CD8-positive, alpha-beta memory T cell (primary cell): ENCODE measurements at regions not wholly inside any gene's neighbourhood (a gene's known extent, or its start where the extent isn't known, plus 50 kb on each side); places are given as distances from the start of the nearest gene placed in this dataset.

Source experiments
- CTCF ChIA-PET: fragments of 350-600 bp; sonication (Branson Sonifier 250); formaldehyde crosslinking; loops from one replicate; lab custom pipeline; 2021; ENCODE audit warnings: antibody characterized with exemption; lab: Charles Lee
- POLR2A ChIA-PET: fragments of 350-600 bp; sonication (Branson Sonifier 250); formaldehyde crosslinking; loops from one replicate; lab custom pipeline; 2021; ENCODE audit warnings: antibody characterized with exemption; lab: Charles Lee
- DNase-seq, 5 donors: peaks; one replicate each; pipeline versions ENCODE4 v3.0.0 to v3.0.0-alpha.2; 2020 to 2022; ENCODE audit warnings: mixed read lengths in 1 of 5
- H3K27ac ChIP-seq: one replicate; pipeline ENCODE4 v1.7.0; 2013; ENCODE audit warnings: low read depth, mild to moderate bottlenecking, low read length, moderate library complexity
- H3K27me3 ChIP-seq: 2 replicates; pipeline ENCODE4 v1.7.0; 2013; ENCODE audit warnings: low read length, mild to moderate bottlenecking; ENCODE audit not compliant: insufficient read depth, poor library complexity, severe bottlenecking
- H3K36me3 ChIP-seq: 2 replicates; pipeline ENCODE4 v1.7.0; 2013; ENCODE audit warnings: mild to moderate bottlenecking, low read length, moderate library complexity; ENCODE audit not compliant: insufficient read depth
- H3K4me1 ChIP-seq: 2 replicates; pipeline ENCODE4 v1.7.0; 2013; ENCODE audit warnings: mild to moderate bottlenecking, low read length, moderate library complexity; ENCODE audit not compliant: insufficient read depth
- H3K4me3 ChIP-seq: 2 replicates; pipeline ENCODE4 v1.7.0; 2013; ENCODE audit warnings: mild to moderate bottlenecking, low read length
- H3K9me3 ChIP-seq: 2 replicates; pipeline ENCODE4 v1.7.0; 2013; ENCODE audit warnings: mild to moderate bottlenecking, low read length
- H3K27ac Mint-ChIP-seq, 8 donors: one replicate each; pipeline ENCODE4 v1.8.0; 2020 to 2021; ENCODE audit warnings: mixed read lengths in 8 of 8, mild to moderate bottlenecking in 6 of 8, inconsistent platforms in 3 of 8, moderate library complexity in 3 of 8
- H3K27me3 Mint-ChIP-seq, 2 donors: one replicate each; pipeline ENCODE4 v1.8.0; 2020 to 2021; ENCODE audit warnings: mixed read lengths in 2 of 2, mild to moderate bottlenecking in 1 of 2, moderate library complexity in 1 of 2
- H3K36me3 Mint-ChIP-seq, 3 donors: one replicate each; pipeline ENCODE4 v1.8.0; 2020 to 2021; ENCODE audit warnings: mixed read lengths in 3 of 3, inconsistent platforms in 1 of 3, mild to moderate bottlenecking in 1 of 3
- H3K4me1 Mint-ChIP-seq, 3 donors: one replicate each; pipeline ENCODE4 v1.8.0; 2020 to 2021; ENCODE audit warnings: mixed read lengths in 3 of 3, inconsistent platforms in 1 of 3, mild to moderate bottlenecking in 1 of 3
- H3K4me3 Mint-ChIP-seq, 7 donors: one replicate each; pipeline ENCODE4 v1.8.0; 2020 to 2021; ENCODE audit warnings: mixed read lengths in 7 of 7, mild to moderate bottlenecking in 6 of 7, moderate library complexity in 4 of 7, inconsistent platforms in 2 of 7
- H3K9me3 Mint-ChIP-seq, 5 donors: one replicate each; pipeline ENCODE4 v1.8.0; 2020 to 2022; ENCODE audit warnings: mixed read lengths in 5 of 5, mild to moderate bottlenecking in 3 of 5, moderate library complexity in 2 of 5, inconsistent platforms in 1 of 5

- no peaks in the 10 kb centered on the region for H3K27me3 ChIP-seq
- no peak overlapping the region for H3K27ac Mint-ChIP-seq
- no peaks in the 10 kb centered on the region for H3K9me3 ChIP-seq
- no peaks in the 10 kb centered on the region for H3K4me1 ChIP-seq
- no peak for DNase-seq
- no peak overlapping the region for H3K4me3 Mint-ChIP-seq
- H3K36me3 Mint-ChIP-seq, result no peaks in the 10 kb centered on the region
- H3K9me3 Mint-ChIP-seq, result peaks cover 0 to 2% (median 2%) of the 10 kb centered on the region in 5 donors
- H3K27ac ChIP-seq, result no peak overlapping the region
- no peaks in the 10 kb centered on the region for H3K4me1 Mint-ChIP-seq
- ChIA-PET POLR2A (no interaction called here), CTCF (no interaction called here)
- no peaks in the 10 kb centered on the region for H3K36me3 ChIP-seq
- no peak overlapping the region for H3K4me3 ChIP-seq
- H3K27me3 Mint-ChIP-seq, result no peaks in the 10 kb centered on the region
Observed at GRCh38 chr3:103950676-103951075, 1416.0 kb upstream of the ALCAM start.

- Histone ChIP-seq H3K27me3 (no peaks in the 10 kb centered on the region), H3K4me3 (no peak overlapping the region), H3K9me3 (no peaks in the 10 kb centered on the region), H3K4me1 (no peaks in the 10 kb centered on the region), H3K36me3 (no peaks in the 10 kb centered on the region), H3K27ac (no peak overlapping the region)
- ChIA-PET CTCF (no interaction called here), POLR2A (no interaction called here)
- peaks cover 0 to 2% (median 2%) of the 10 kb centered on the region in 5 donors for H3K9me3 Mint-ChIP-seq
- no peaks in the 10 kb centered on the region for H3K27me3 Mint-ChIP-seq
- no peak for DNase-seq
- no peaks in the 10 kb centered on the region for H3K36me3 Mint-ChIP-seq
- no peak overlapping the region for H3K27ac Mint-ChIP-seq
- H3K4me3 Mint-ChIP-seq, result no peak overlapping the region
- H3K4me1 Mint-ChIP-seq, result no peaks in the 10 kb centered on the region
Observed at GRCh38 chr3:103953796-103954195, 1412.9 kb upstream of the ALCAM start.

GRCh38 chr3:103960819-103961218, 1405.9 kb upstream of the ALCAM start:
- CTCF ChIA-PET, result no interaction called here

GRCh38 chr3:103963599-103963998, 1403.1 kb upstream of the ALCAM start:
- ChIA-PET CTCF (no interaction called here), POLR2A (no interaction called here)
- Mint-ChIP-seq H3K36me3 (no peaks in the 10 kb centered on the region), H3K27ac (no peak overlapping the region), H3K4me3 (peak overlapping the region in 1 of 7 donors; percentile 72), H3K27me3 (no peaks in the 10 kb centered on the region), H3K4me1 (no peaks in the 10 kb centered on the region), H3K9me3 (peaks cover 0 to 8% (median 0%) of the 10 kb centered on the region in 5 donors)
- Histone ChIP-seq H3K27me3 (no peaks in the 10 kb centered on the region), H3K36me3 (no peaks in the 10 kb centered on the region), H3K4me3 (no peak overlapping the region), H3K27ac (no peak overlapping the region), H3K4me1 (no peaks in the 10 kb centered on the region), H3K9me3 (no peaks in the 10 kb centered on the region)
- DNase-seq, result no peak

More at GRCh38 chr3:103960819-103961218, 1405.9 kb upstream of the ALCAM start:
- H3K9me3 Mint-ChIP-seq, result peaks cover 0 to 8% (median 0%) of the 10 kb centered on the region in 5 donors
- no peak for DNase-seq
- no peaks in the 10 kb centered on the region for H3K4me1 ChIP-seq
- no peaks in the 10 kb centered on the region for H3K27me3 Mint-ChIP-seq
- H3K27ac Mint-ChIP-seq, result no peak overlapping the region
- no peaks in the 10 kb centered on the region for H3K36me3 ChIP-seq
- no peaks in the 10 kb centered on the region for H3K9me3 ChIP-seq
- H3K4me3 ChIP-seq, result no peak overlapping the region
- POLR2A ChIA-PET, result no interaction called here
- H3K27me3 ChIP-seq, result no peaks in the 10 kb centered on the region
- H3K4me3 Mint-ChIP-seq, result no peak overlapping the region
- H3K27ac ChIP-seq, result no peak overlapping the region
- no peaks in the 10 kb centered on the region for H3K36me3 Mint-ChIP-seq
- H3K4me1 Mint-ChIP-seq, result no peaks in the 10 kb centered on the region

- H3K27me3 ChIP-seq, result no peaks in the 10 kb centered on the region
- ChIA-PET CTCF (interaction anchor here (1.1 kb wide), 1 partner anchor 12 kb away, joined by 3 read pairs; no protein-coding TSS in a partner anchor), POLR2A (no interaction called here)
- H3K36me3 Mint-ChIP-seq, result no peaks in the 10 kb centered on the region
- no peaks in the 10 kb centered on the region for H3K27me3 Mint-ChIP-seq
- H3K36me3 ChIP-seq, result no peaks in the 10 kb centered on the region
- H3K27ac ChIP-seq, result no peak overlapping the region
- H3K4me1 ChIP-seq, result no peaks in the 10 kb centered on the region
- no peak overlapping the region for H3K27ac Mint-ChIP-seq
- H3K9me3 Mint-ChIP-seq, result peaks cover 0 to 8% (median 3%) of the 10 kb centered on the region in 5 donors
- H3K4me3 ChIP-seq, result no peak overlapping the region
- no peaks in the 10 kb centered on the region for H3K4me1 Mint-ChIP-seq
- no peaks in the 10 kb centered on the region for H3K9me3 ChIP-seq
- no peak for DNase-seq
- H3K4me3 Mint-ChIP-seq, result no peak overlapping the region
Observed at GRCh38 chr3:103965764-103966163, 1400.9 kb upstream of the ALCAM start.

GRCh38 chr3:103966749-103967148, 1400.0 kb upstream of the ALCAM start:
- no peak overlapping the region for H3K4me3 ChIP-seq
- CTCF ChIA-PET, result no interaction called here
- no peaks in the 10 kb centered on the region for H3K4me1 Mint-ChIP-seq
- H3K27me3 Mint-ChIP-seq, result no peaks in the 10 kb centered on the region
- H3K27ac Mint-ChIP-seq, result no peak overlapping the region
- no peak for DNase-seq
- no peak overlapping the region for H3K4me3 Mint-ChIP-seq
- H3K9me3 ChIP-seq, result no peaks in the 10 kb centered on the region
- H3K27me3 ChIP-seq, result no peaks in the 10 kb centered on the region
- POLR2A ChIA-PET, result no interaction called here
- no peak overlapping the region for H3K27ac ChIP-seq
- H3K36me3 Mint-ChIP-seq, result no peaks in the 10 kb centered on the region
- no peaks in the 10 kb centered on the region for H3K4me1 ChIP-seq
- no peaks in the 10 kb centered on the region for H3K36me3 ChIP-seq
- H3K9me3 Mint-ChIP-seq, result peaks cover 0 to 8% (median 3%) of the 10 kb centered on the region in 5 donors

GRCh38 chr3:103968131-103968530, 1398.6 kb upstream of the ALCAM start:
- Histone ChIP-seq H3K4me3 (no peak overlapping the region), H3K4me1 (no peaks in the 10 kb centered on the region), H3K27me3 (no peaks in the 10 kb centered on the region), H3K27ac (no peak overlapping the region), H3K9me3 (no peaks in the 10 kb centered on the region), H3K36me3 (no peaks in the 10 kb centered on the region)
- Mint-ChIP-seq H3K4me3 (no peak overlapping the region), H3K4me1 (no peaks in the 10 kb centered on the region), H3K9me3 (peaks cover 0 to 3% (median 3%) of the 10 kb centered on the region in 5 donors), H3K27me3 (no peaks in the 10 kb centered on the region), H3K36me3 (no peaks in the 10 kb centered on the region), H3K27ac (no peak overlapping the region)
- ChIA-PET POLR2A (no interaction called here), CTCF (no interaction called here)
- no peak for DNase-seq

- Mint-ChIP-seq H3K36me3 (no peaks in the 10 kb centered on the region), H3K9me3 (peaks cover 0 to 3% (median 3%) of the 10 kb centered on the region in 5 donors), H3K27me3 (no peaks in the 10 kb centered on the region), H3K4me3 (no peak overlapping the region), H3K27ac (no peak overlapping the region), H3K4me1 (no peaks in the 10 kb centered on the region)
- Histone ChIP-seq H3K36me3 (no peaks in the 10 kb centered on the region), H3K4me1 (no peaks in the 10 kb centered on the region), H3K27me3 (no peaks in the 10 kb centered on the region), H3K4me3 (no peak overlapping the region), H3K9me3 (no peaks in the 10 kb centered on the region), H3K27ac (no peak overlapping the region)
- POLR2A ChIA-PET, result no interaction called here
- DNase-seq, result no peak
- CTCF ChIA-PET, result no interaction called here
Observed at GRCh38 chr3:103968751-103969150, 1398.0 kb upstream of the ALCAM start.

- Histone ChIP-seq H3K9me3 (no peaks in the 10 kb centered on the region), H3K27ac (no peak overlapping the region), H3K4me3 (no peak overlapping the region), H3K4me1 (no peaks in the 10 kb centered on the region), H3K27me3 (no peaks in the 10 kb centered on the region), H3K36me3 (no peaks in the 10 kb centered on the region)
- H3K36me3 Mint-ChIP-seq, result no peaks in the 10 kb centered on the region
- no peak overlapping the region for H3K4me3 Mint-ChIP-seq
- peaks cover 0 to 6% (median 4%) of the 10 kb centered on the region in 5 donors for H3K9me3 Mint-ChIP-seq
- H3K27ac Mint-ChIP-seq, result no peak overlapping the region
- H3K27me3 Mint-ChIP-seq, result no peaks in the 10 kb centered on the region
- CTCF ChIA-PET, result no interaction called here
- DNase-seq, result no peak
- POLR2A ChIA-PET, result no interaction called here
- H3K4me1 Mint-ChIP-seq, result no peaks in the 10 kb centered on the region
Observed at GRCh38 chr3:103976931-103977339, 1389.8 kb upstream of the ALCAM start.
